ENCODE measurements at regions not wholly inside any gene's neighbourhood (a gene's known extent, or its start where the extent isn't known, plus 50 kb on each side); places are given as distances from the start of the nearest gene placed in this dataset.

DNA sequence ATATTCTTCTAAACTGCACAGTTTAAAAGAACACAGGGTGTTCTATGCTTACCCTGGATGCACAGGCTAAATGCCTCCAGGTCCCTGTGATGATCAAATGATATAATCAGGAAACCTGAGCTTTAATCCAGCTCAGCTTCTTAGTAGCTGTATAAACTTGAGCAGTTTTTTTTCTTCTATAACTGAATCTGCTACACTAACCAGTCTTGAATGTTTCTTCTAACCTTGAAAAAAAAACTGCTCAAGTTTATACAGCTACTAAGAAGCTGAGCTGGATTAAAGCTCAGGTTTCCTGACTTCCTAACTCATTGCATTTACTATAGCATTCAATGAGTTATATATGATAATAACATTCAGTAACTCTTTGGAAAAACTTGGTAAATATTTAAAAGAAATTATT lies 358.2 kb downstream of the CD109 start:
- Histone ChIP-seq H3K4me1 (ENCODE audit: control insufficient read depth, insufficient read depth, low read length) (no peaks in the 10 kb centered on the region), H3K9me3 (ENCODE audit: control insufficient read depth, insufficient read depth, low read length) (no peaks in the 10 kb centered on the region), H3K27ac (ENCODE audit: low read length) (no peak overlapping the region), H3K27me3 (ENCODE audit: control insufficient read depth, insufficient read depth, low read length) (no peaks in the 10 kb centered on the region), H3K36me3 (ENCODE audit: control insufficient read depth, insufficient read depth, low read length) (no peaks in the 10 kb centered on the region), H3K4me3 (ENCODE audit: low read length) (no peak overlapping the region)
- intact Hi-C loops (cut with micrococcal nuclease): no loop called here
- Mint-ChIP-seq H3K36me3 (no peaks in the 10 kb centered on the region), H3K27ac (no peak overlapping the region), H3K9me3 (peaks cover 0 to 4% of the 10 kb centered on the region in 2 donors), H3K27me3 (ENCODE audit: low read depth in 2 of 2) (no peaks in the 10 kb centered on the region), H3K4me1 (no peaks in the 10 kb centered on the region), H3K4me3 (no peak overlapping the region)
- TF ChIP-seq, protein P1, sequence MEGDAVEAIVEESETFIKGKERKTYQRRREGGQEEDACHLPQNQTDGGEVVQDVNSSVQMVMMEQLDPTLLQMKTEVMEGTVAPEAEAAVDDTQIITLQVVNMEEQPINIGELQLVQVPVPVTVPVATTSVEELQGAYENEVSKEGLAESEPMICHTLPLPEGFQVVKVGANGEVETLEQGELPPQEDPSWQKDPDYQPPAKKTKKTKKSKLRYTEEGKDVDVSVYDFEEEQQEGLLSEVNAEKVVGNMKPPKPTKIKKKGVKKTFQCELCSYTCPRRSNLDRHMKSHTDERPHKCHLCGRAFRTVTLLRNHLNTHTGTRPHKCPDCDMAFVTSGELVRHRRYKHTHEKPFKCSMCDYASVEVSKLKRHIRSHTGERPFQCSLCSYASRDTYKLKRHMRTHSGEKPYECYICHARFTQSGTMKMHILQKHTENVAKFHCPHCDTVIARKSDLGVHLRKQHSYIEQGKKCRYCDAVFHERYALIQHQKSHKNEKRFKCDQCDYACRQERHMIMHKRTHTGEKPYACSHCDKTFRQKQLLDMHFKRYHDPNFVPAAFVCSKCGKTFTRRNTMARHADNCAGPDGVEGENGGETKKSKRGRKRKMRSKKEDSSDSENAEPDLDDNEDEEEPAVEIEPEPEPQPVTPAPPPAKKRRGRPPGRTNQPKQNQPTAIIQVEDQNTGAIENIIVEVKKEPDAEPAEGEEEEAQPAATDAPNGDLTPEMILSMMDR (IDR thresholded peaks at IDR 0.05): no peak
- DNase-seq (no peak), ATAC-seq (no peak)

DNA sequence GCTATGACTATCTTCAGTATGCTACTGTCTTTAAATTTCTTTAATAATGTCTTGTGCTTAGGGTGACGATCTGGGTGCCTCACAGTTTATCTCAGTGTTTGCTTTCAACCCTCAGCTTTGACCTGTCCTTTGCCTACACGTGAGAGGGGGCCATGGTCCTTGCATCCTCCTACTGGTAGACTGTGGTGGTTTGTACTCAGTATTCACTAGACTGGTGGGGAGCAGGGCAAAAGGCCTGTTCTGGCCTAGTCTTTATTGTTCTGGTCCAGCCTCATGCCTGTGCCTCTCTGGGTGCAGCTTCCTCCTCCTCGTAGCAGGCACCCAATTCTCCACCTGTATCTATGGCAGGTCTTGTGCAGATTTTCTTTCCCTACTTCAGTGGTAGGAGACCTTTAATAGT lies 354.9 kb downstream of the CD109 start:
- DNase-seq (no peak), ATAC-seq (no peak)
- H3K4me1 Mint-ChIP-seq: no peaks in the 10 kb centered on the region
- WGBS (ENCODE audit: insufficient coverage): 65% methylated on average over 3 of the region's 3 CpGs
- no peaks in the 10 kb centered on the region for H3K36me3 ChIP-seq (ENCODE audit: control insufficient read depth, insufficient read depth, low read length)
- H3K4me3 Mint-ChIP-seq: no peak overlapping the region
- H3K27me3 ChIP-seq (ENCODE audit: control insufficient read depth, insufficient read depth, low read length): no peaks in the 10 kb centered on the region
- no peaks in the 10 kb centered on the region for H3K4me1 ChIP-seq (ENCODE audit: control insufficient read depth, insufficient read depth, low read length)
- H3K27me3 Mint-ChIP-seq (ENCODE audit: low read depth in 2 of 2): no peaks in the 10 kb centered on the region
- H3K9me3 ChIP-seq (ENCODE audit: control insufficient read depth, insufficient read depth, low read length): no peaks in the 10 kb centered on the region
- intact Hi-C loops (cut with micrococcal nuclease): no loop called here
- no peaks in the 10 kb centered on the region for H3K36me3 Mint-ChIP-seq
- no peak overlapping the region for H3K27ac ChIP-seq (ENCODE audit: low read length)
- H3K9me3 Mint-ChIP-seq: peaks cover 2 to 5% of the 10 kb centered on the region in 2 donors
- TF ChIP-seq, protein P1 (IDR thresholded peaks at IDR 0.05): no peak
- no peak overlapping the region for H3K4me3 ChIP-seq (ENCODE audit: low read length)
- H3K27ac Mint-ChIP-seq: no peak overlapping the region

DNA sequence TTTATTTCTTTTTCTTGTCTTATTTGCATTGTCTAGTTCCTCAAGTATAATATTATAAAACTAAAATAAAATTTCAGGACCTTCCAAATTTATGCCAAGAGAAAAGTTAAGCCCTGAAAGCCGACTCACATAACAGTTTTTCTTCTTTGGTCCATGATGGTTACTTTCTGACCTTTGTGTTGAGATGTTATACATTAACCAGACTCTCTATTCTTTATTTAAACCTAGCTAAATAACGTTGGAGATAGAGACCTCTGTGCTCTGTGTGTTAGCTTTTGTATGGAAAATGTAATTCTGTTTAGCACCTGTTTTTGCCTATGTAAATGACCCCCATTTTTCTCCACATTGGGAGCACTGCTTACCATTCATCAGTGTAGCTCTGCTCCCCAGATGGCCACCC lies 352.4 kb downstream of the CD109 start:
- TF ChIP-seq, protein P1 (IDR thresholded peaks at IDR 0.05): no peak
- intact Hi-C loops (cut with micrococcal nuclease): no loop called here
- H3K9me3 Mint-ChIP-seq: peaks cover 2 to 4% of the 10 kb centered on the region in 2 donors

DNA sequence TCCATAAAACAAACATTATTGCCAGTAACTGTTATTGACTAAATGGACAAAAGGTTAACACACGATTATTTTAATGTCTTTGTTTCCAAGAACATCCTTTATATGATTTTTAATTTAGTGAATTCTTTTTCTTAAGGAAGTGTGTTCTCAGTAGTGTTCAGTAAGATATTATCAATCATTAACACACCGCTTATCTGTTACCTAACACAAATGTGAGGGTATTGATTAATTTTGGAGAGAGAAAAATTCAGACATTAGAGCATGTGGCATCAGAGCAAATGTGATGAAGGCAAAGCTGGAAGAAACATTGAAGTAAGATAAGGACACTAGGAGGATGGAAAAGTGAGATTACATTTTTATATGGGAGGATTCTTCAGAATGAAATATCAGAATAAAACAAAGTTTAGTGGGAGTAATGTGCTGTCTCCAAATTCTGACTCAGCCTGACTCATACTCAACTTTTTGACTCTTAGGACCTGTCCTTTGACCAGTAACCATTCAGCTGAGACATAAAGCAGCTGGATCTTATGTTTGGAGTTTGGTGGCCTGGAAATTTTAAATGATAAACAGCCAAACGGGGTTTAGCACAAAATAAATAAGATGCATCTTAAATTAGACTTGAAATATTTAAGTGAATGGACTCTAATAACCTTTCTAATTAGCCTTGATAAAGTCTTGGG lies 348.6 kb downstream of the CD109 start:
- DNase-seq (no peak), ATAC-seq (no peak)
- H3K36me3 Mint-ChIP-seq: no peaks in the 10 kb centered on the region
- WGBS (ENCODE audit: insufficient coverage): no CpG with 5 or more reads among the region's 3 CpGs
- no peak overlapping the region for H3K4me3 ChIP-seq (ENCODE audit: low read length)
- no peaks in the 10 kb centered on the region for H3K36me3 ChIP-seq (ENCODE audit: control insufficient read depth, insufficient read depth, low read length)
- no peaks in the 10 kb centered on the region for H3K4me1 ChIP-seq (ENCODE audit: control insufficient read depth, insufficient read depth, low read length)
- TF ChIP-seq, protein P1 (IDR thresholded peaks at IDR 0.05): no peak
- intact Hi-C loops (cut with micrococcal nuclease): no loop called here
- no peaks in the 10 kb centered on the region for H3K27me3 ChIP-seq (ENCODE audit: control insufficient read depth, insufficient read depth, low read length)
- peaks cover 5 to 10% of the 10 kb centered on the region in 2 donors for H3K9me3 Mint-ChIP-seq
- no peaks in the 10 kb centered on the region for H3K4me1 Mint-ChIP-seq
- H3K27me3 Mint-ChIP-seq (ENCODE audit: low read depth in 2 of 2): no peaks in the 10 kb centered on the region
- H3K27ac ChIP-seq (ENCODE audit: low read length): no peak overlapping the region
- no peak overlapping the region for H3K4me3 Mint-ChIP-seq
- H3K9me3 ChIP-seq (ENCODE audit: control insufficient read depth, insufficient read depth, low read length): no peaks in the 10 kb centered on the region
- no peak overlapping the region for H3K27ac Mint-ChIP-seq

More for the DNA sequence above, 352.4 kb downstream of the CD109 start:
- Histone ChIP-seq H3K27me3 (ENCODE audit: control insufficient read depth, insufficient read depth, low read length) (no peaks in the 10 kb centered on the region), H3K27ac (ENCODE audit: low read length) (no peak overlapping the region), H3K9me3 (ENCODE audit: control insufficient read depth, insufficient read depth, low read length) (no peaks in the 10 kb centered on the region), H3K36me3 (ENCODE audit: control insufficient read depth, insufficient read depth, low read length) (no peaks in the 10 kb centered on the region), H3K4me1 (ENCODE audit: control insufficient read depth, insufficient read depth, low read length) (no peaks in the 10 kb centered on the region), H3K4me3 (ENCODE audit: low read length) (no peak overlapping the region)
- no peak for ATAC-seq
- no CpG with 5 or more reads among the region's 2 CpGs for WGBS (ENCODE audit: insufficient coverage)
- H3K36me3 Mint-ChIP-seq: no peaks in the 10 kb centered on the region
- no peak for DNase-seq
- no peak overlapping the region for H3K4me3 Mint-ChIP-seq
- H3K27ac Mint-ChIP-seq: no peak overlapping the region
- no peaks in the 10 kb centered on the region for H3K27me3 Mint-ChIP-seq (ENCODE audit: low read depth in 2 of 2)
- no peaks in the 10 kb centered on the region for H3K4me1 Mint-ChIP-seq
